GM12878 (cell line): ENCODE measurements at regions not wholly inside any gene's neighbourhood (a gene's known extent, or its start where the extent isn't known, plus 50 kb on each side); places are given as distances from the start of the nearest gene placed in this dataset.

Source experiments
- ATAC-seq: fragments of 200-7000 bp; cut with Tn5 transposase; 3 replicates; pipeline ENCODE4 v1.9.1; 2020; ENCODE audit warnings: mild to moderate bottlenecking, moderate library complexity
- BruUV-seq: library from RNA; stranded (reverse); fragments of 400-500 nt; replicated peaks from 2 replicates; lab custom pipeline; 2021; lab: Mats Ljungman, UMichigan
- CTCF ChIA-PET: fragments of 300-600 bp; sonication (Branson Sonifier 250); formaldehyde crosslinking; extraction: SDS; loops from one replicate; lab custom pipeline; 2021; ENCODE audit warnings: inconsistent platforms; lab: Yijun Ruan, JAX
- POLR2A ChIA-PET: fragments of 350-600 bp; formaldehyde crosslinking; extraction: SDS; loops from one replicate; lab custom pipeline; 2021; ENCODE audit warnings: inconsistent platforms; lab: Charles Lee
- RAD21 ChIA-PET: fragments of 300-600 bp; sonication (Branson Sonifier 250); formaldehyde crosslinking; loops from one replicate; lab custom pipeline; 2023; ENCODE audit warnings: antibody characterized with exemption; ENCODE audit not compliant: unreplicated experiment; lab: Charles Lee
- SMC1A ChIA-PET: fragments of 300-600 bp; sonication (Branson Sonifier 250); formaldehyde crosslinking; loops from one replicate; lab custom pipeline; 2023; ENCODE audit not compliant: unreplicated experiment, uncharacterized antibody; lab: Charles Lee
- DNase-seq: peaks from one replicate; pipeline ENCODE4 v3.0.0-alpha.2; 2011; ENCODE audit warnings: low read depth, low spot score
- FAIRE-seq: peaks from 3 replicates; lab custom pipeline; 2011; peaks lifted over from hg19 to GRCh38; lab: Jason Lieb, UNC
- H2AFZ ChIP-seq: 2 replicates; pipeline ENCODE4 v1.6.0; 2011; ENCODE audit warnings: low read depth, low read length, control low read depth; ENCODE audit not compliant: control insufficient read depth
- H3K27ac ChIP-seq: 2 replicates; pipeline ENCODE4 v1.5.1; 2011; ENCODE audit warnings: control low read depth; ENCODE audit not compliant: control insufficient read depth, insufficient read depth
- H3K27me3 ChIP-seq, 2 experiments: replicated peaks in 1 of 2; 2 replicates each; pipeline versions ENCODE4 v1.6.0 to v1.6.1; 2011; ENCODE audit warnings: low read length in 1 of 2; ENCODE audit not compliant: control insufficient read depth in 2 of 2, insufficient read depth in 2 of 2
- H3K36me3 ChIP-seq, 2 experiments: 2 replicates each; pipeline ENCODE4 v1.5.1; 2011; ENCODE audit warnings: low read length in 1 of 2; ENCODE audit not compliant: control insufficient read depth in 2 of 2, insufficient read depth in 2 of 2
- H3K4me1 ChIP-seq: 2 replicates; pipeline ENCODE4 v1.6.1; 2011; ENCODE audit warnings: mild to moderate bottlenecking, low read length, moderate library complexity, mixed read lengths; ENCODE audit not compliant: control insufficient read depth, insufficient read depth
- H3K4me2 ChIP-seq: 2 replicates; pipeline ENCODE4 v1.6.0; 2011; ENCODE audit warnings: control low read depth; ENCODE audit not compliant: control insufficient read depth, insufficient read depth
- H3K4me3 ChIP-seq: fragments of 200-600 bp; sonication (generic); 2 replicates; pipeline ENCODE4 v1.5.1; 2016
- H3K79me2 ChIP-seq: 2 replicates; pipeline ENCODE4 v1.6.0; 2011; ENCODE audit warnings: low read length; ENCODE audit not compliant: control insufficient read depth, insufficient read depth
- H3K9ac ChIP-seq: 2 replicates; pipeline ENCODE4 v1.8.0; 2011; ENCODE audit warnings: low read length, control low read depth, mixed read lengths; ENCODE audit not compliant: control insufficient read depth, insufficient read depth
- H3K9me3 ChIP-seq: replicated peaks from 3 replicates; pipeline ENCODE4 v1.5.1; 2011; ENCODE audit warnings: mild to moderate bottlenecking, low read length; ENCODE audit not compliant: control insufficient read depth, insufficient read depth
- H4K20me1 ChIP-seq: 2 replicates; pipeline ENCODE4 v1.6.0; 2011; ENCODE audit not compliant: control insufficient read depth, insufficient read depth
- GABPA ChIP-seq: IDR thresholded peaks from 2 replicates; pipeline ENCODE4 v1.6.1; 2014; ENCODE audit warnings: antibody characterized with exemption, low read depth, mild to moderate bottlenecking, inconsistent platforms
- HDAC2 ChIP-seq: fragments of 200-600 bp; sonication (generic); IDR thresholded peaks from 2 replicates; pipeline ENCODE4 v1.6.1; 2017
- MYB ChIP-seq: fragments of 150-350 bp; IDR thresholded peaks from 2 replicates; pipeline ENCODE4 v1.6.1; 2014; ENCODE audit warnings: mild to moderate bottlenecking, low read depth, low read length, borderline replicate concordance
- NFYA ChIP-seq: IDR thresholded peaks from 2 replicates; pipeline ENCODE4 v1.6.1; 2011; ENCODE audit warnings: low read depth, mild to moderate bottlenecking, low read length, improper control_type of control experiment, borderline replicate concordance
- NR2C2 ChIP-seq: IDR thresholded peaks from 2 replicates; pipeline ENCODE4 v1.6.1; 2011; ENCODE audit warnings: borderline replicate concordance, low read depth; ENCODE audit not compliant: control insufficient read depth, insufficient read length
- PKNOX1 ChIP-seq: fragments of 450-650 bp; IDR thresholded peaks from 2 replicates; pipeline ENCODE4 v1.6.1; 2016; ENCODE audit warnings: mild to moderate bottlenecking
- RAD51 ChIP-seq: fragments of 450-650 bp; IDR thresholded peaks from 2 replicates; pipeline ENCODE4 v1.6.1; 2016; ENCODE audit warnings: moderate library complexity, mild to moderate bottlenecking, inconsistent platforms
- RBBP5 ChIP-seq: fragments of 200-600 bp; sonication (generic); conservative IDR thresholded peaks from 2 replicates; pipeline ENCODE4 v1.6.1; 2016
- SIX5 ChIP-seq: IDR thresholded peaks from 2 replicates; pipeline ENCODE4 v1.6.1; 2011; ENCODE audit warnings: mild to moderate bottlenecking, low read depth, low read length, moderate library complexity; ENCODE audit not compliant: severe bottlenecking
- SMAD5 ChIP-seq: IDR thresholded peaks from 2 replicates; pipeline ENCODE4 v1.6.1; 2016; ENCODE audit warnings: antibody characterized with exemption, low read depth
- SREBF2 ChIP-seq: IDR thresholded peaks from 2 replicates; pipeline ENCODE4 v1.6.1; 2012; ENCODE audit warnings: mild to moderate bottlenecking, low read length
- ZNF207 ChIP-seq: fragments of 450-650 bp; IDR thresholded peaks from 2 replicates; pipeline ENCODE4 v1.6.1; 2014; ENCODE audit warnings: antibody characterized with exemption, mild to moderate bottlenecking, borderline replicate concordance
- WGBS: methylation state at CpG from one replicate; pipeline ENCODE4 v1.1.6; 2016; ENCODE audit warnings: low lambda C conversion rate; ENCODE audit not compliant: insufficient replicate concordance, insufficient coverage; ENCODE audit errors: missing lambda C conversion rate; 5-methylcytosine and 5-hydroxymethylcytosine counted together
- in situ Hi-C: fragments of 300-500 bp; cut with MboI; formaldehyde crosslinking; loops from 9 replicates; pipeline ENCODE4 v1.14.3; 2018; ENCODE audit warnings: mixed read lengths
- intact Hi-C: fragments of 100-400 bp; cut with micrococcal nuclease; formaldehyde crosslinking; loops from one replicate; pipeline ENCODE4 v1.14.2; 2022; ENCODE audit not compliant: unreplicated experiment
- TF ChIP-seq, protein P1 (sequence below), 3 experiments: IDR thresholded peaks in 2 of 3; conservative IDR thresholded peaks in 1 of 3; 2 replicates each; pipeline ENCODE4 v1.5.1; 2011; ENCODE audit warnings: low read depth in 3 of 3, low read length in 3 of 3, mild to moderate bottlenecking in 3 of 3, control low read depth in 2 of 3, moderate library complexity in 2 of 3, inconsistent platforms in 1 of 3, mixed read lengths in 1 of 3; ENCODE audit not compliant: control insufficient read depth in 2 of 3, insufficient read depth in 1 of 3; ENCODE audit errors: extremely low read depth in 1 of 3
- TF ChIP-seq, protein P2 (sequence below): fragments of 150-350 bp; IDR thresholded peaks from 2 replicates; pipeline ENCODE4 v1.6.1; 2016; ENCODE audit warnings: low read depth, low read length
- TF ChIP-seq, protein P3 (sequence below): fragments of 450-650 bp; IDR thresholded peaks from 2 replicates; pipeline ENCODE4 v1.6.1; 2017; ENCODE audit warnings: antibody characterized with exemption, mild to moderate bottlenecking, moderate library complexity

GRCh38 chr4:116862592-116862991, 222.8 kb downstream of the TRAM1L1 start (continued):
- no peak for TF ChIP-seq NR2C2
- no peak for TF ChIP-seq PKNOX1
- TF ChIP-seq, protein P1, sequence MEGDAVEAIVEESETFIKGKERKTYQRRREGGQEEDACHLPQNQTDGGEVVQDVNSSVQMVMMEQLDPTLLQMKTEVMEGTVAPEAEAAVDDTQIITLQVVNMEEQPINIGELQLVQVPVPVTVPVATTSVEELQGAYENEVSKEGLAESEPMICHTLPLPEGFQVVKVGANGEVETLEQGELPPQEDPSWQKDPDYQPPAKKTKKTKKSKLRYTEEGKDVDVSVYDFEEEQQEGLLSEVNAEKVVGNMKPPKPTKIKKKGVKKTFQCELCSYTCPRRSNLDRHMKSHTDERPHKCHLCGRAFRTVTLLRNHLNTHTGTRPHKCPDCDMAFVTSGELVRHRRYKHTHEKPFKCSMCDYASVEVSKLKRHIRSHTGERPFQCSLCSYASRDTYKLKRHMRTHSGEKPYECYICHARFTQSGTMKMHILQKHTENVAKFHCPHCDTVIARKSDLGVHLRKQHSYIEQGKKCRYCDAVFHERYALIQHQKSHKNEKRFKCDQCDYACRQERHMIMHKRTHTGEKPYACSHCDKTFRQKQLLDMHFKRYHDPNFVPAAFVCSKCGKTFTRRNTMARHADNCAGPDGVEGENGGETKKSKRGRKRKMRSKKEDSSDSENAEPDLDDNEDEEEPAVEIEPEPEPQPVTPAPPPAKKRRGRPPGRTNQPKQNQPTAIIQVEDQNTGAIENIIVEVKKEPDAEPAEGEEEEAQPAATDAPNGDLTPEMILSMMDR (IDR thresholded peaks at IDR 0.05 in 2 of 3, conservative IDR thresholded peaks at IDR 0.05 in 1 of 3; ENCODE audit: control insufficient read depth in 2 of 3, extremely low read depth in 1 of 3, insufficient read depth in 1 of 3, low read depth in 3 of 3, low read length in 3 of 3): no peak
- no peak for TF ChIP-seq RBBP5
- no peak for TF ChIP-seq SMAD5

DNA sequence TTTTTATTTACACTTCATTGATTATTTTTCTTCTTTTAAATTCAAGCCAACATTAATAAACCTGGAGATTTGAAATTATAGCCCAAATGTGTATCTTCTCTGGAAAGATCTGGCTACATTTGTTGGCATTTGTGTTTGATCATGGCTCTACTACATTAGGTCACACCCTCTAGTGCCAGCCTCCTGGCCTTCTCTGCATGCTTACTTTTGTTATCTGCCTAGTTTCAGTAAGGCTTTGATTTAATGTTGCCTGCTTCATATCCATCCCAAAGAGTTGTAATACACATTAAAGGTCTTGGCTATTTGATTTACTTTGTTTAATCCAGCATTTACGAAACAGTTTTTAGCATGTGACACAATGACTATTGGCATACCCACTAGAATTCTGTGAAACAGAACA, 224.5 kb downstream of the TRAM1L1 start:
- POLR2A ChIA-PET: no interaction called here
- TF ChIP-seq NR2C2 (no peak), HDAC2 (no peak), RAD51 (no peak), SREBF2 (no peak), MYB (no peak), SIX5 (no peak), ZNF207 (no peak), NFYA (no peak), GABPA (no peak), RBBP5 (no peak)
- TF ChIP-seq, protein P2, sequence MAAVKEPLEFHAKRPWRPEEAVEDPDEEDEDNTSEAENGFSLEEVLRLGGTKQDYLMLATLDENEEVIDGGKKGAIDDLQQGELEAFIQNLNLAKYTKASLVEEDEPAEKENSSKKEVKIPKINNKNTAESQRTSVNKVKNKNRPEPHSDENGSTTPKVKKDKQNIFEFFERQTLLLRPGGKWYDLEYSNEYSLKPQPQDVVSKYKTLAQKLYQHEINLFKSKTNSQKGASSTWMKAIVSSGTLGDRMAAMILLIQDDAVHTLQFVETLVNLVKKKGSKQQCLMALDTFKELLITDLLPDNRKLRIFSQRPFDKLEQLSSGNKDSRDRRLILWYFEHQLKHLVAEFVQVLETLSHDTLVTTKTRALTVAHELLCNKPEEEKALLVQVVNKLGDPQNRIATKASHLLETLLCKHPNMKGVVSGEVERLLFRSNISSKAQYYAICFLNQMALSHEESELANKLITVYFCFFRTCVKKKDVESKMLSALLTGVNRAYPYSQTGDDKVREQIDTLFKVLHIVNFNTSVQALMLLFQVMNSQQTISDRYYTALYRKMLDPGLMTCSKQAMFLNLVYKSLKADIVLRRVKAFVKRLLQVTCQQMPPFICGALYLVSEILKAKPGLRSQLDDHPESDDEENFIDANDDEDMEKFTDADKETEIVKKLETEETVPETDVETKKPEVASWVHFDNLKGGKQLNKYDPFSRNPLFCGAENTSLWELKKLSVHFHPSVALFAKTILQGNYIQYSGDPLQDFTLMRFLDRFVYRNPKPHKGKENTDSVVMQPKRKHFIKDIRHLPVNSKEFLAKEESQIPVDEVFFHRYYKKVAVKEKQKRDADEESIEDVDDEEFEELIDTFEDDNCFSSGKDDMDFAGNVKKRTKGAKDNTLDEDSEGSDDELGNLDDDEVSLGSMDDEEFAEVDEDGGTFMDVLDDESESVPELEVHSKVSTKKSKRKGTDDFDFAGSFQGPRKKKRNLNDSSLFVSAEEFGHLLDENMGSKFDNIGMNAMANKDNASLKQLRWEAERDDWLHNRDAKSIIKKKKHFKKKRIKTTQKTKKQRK: no peak
- TF ChIP-seq, protein P3, sequence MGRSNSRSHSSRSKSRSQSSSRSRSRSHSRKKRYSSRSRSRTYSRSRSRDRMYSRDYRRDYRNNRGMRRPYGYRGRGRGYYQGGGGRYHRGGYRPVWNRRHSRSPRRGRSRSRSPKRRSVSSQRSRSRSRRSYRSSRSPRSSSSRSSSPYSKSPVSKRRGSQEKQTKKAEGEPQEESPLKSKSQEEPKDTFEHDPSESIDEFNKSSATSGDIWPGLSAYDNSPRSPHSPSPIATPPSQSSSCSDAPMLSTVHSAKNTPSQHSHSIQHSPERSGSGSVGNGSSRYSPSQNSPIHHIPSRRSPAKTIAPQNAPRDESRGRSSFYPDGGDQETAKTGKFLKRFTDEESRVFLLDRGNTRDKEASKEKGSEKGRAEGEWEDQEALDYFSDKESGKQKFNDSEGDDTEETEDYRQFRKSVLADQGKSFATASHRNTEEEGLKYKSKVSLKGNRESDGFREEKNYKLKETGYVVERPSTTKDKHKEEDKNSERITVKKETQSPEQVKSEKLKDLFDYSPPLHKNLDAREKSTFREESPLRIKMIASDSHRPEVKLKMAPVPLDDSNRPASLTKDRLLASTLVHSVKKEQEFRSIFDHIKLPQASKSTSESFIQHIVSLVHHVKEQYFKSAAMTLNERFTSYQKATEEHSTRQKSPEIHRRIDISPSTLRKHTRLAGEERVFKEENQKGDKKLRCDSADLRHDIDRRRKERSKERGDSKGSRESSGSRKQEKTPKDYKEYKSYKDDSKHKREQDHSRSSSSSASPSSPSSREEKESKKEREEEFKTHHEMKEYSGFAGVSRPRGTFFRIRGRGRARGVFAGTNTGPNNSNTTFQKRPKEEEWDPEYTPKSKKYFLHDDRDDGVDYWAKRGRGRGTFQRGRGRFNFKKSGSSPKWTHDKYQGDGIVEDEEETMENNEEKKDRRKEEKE: no peak

More for the DNA sequence above, 224.5 kb downstream of the TRAM1L1 start:
- WGBS: 0% methylated on average over 1 of the region's 1 CpG
- H4K20me1 ChIP-seq: no peaks in the 10 kb centered on the region
- no peak overlapping the region for H3K4me2 ChIP-seq
- ATAC-seq (no peak), DNase-seq (no peak), FAIRE-seq (no peak)
- H3K9ac ChIP-seq: no peak overlapping the region
- ChIA-PET RAD21 (no interaction called here), SMC1A (no interaction called here), CTCF (no interaction called here)
- no peak overlapping the region for H3K4me3 ChIP-seq
- no peaks in the 10 kb centered on the region for H3K27me3 ChIP-seq
- no peak overlapping the region for H2AFZ ChIP-seq
- intact Hi-C loops: no loop called here
- H3K79me2 ChIP-seq: no peaks in the 10 kb centered on the region
- H3K4me1 ChIP-seq: no peaks in the 10 kb centered on the region
- no peaks in the 10 kb centered on the region for H3K36me3 ChIP-seq
- in situ Hi-C loops: no loop called here
- no peak overlapping the region for H3K27ac ChIP-seq
- no TSS peak for BruUV-seq
- no peaks in the 10 kb centered on the region for H3K9me3 ChIP-seq
